Cardiac muscle cell (in vitro differentiated cells and primary cell): ENCODE measurements at regions not wholly inside any gene's neighbourhood (a gene's known extent, or its start where the extent isn't known, plus 50 kb on each side); places are given as distances from the start of the nearest gene placed in this dataset.

Experiments used
- DNase-seq, 2 donors: peaks; one replicate each; pipeline versions ENCODE4 v3.0.0 to v3.0.0-alpha.2; 2010 to 2017; ENCODE audit warnings: low read depth in 1 of 2, low spot score in 1 of 2
- H3K27ac ChIP-seq: fragments of 200-600 bp; sonication (generic); 2 replicates; pipeline ENCODE4 v1.5.1; 2016
- H3K27me3 ChIP-seq: fragments of 200-600 bp; sonication (generic); 2 replicates; pipeline ENCODE4 v1.6.0; 2016; ENCODE audit warnings: control low read depth
- H3K36me3 ChIP-seq: fragments of 200-600 bp; sonication (generic); 2 replicates; pipeline ENCODE4 v1.5.1; 2016; ENCODE audit warnings: control low read depth
- H3K4me1 ChIP-seq: fragments of 200-600 bp; sonication (generic); 2 replicates; pipeline ENCODE4 v1.8.1; 2017; ENCODE audit warnings: low read depth, mild to moderate bottlenecking, mixed run types
- H3K4me3 ChIP-seq: fragments of 200-600 bp; sonication (generic); 2 replicates; pipeline ENCODE4 v1.5.1; 2016; ENCODE audit warnings: mild to moderate bottlenecking
- H3K9me3 ChIP-seq: fragments of 200-600 bp; sonication (generic); 2 replicates; pipeline ENCODE4 v1.5.1; 2017; ENCODE audit warnings: low read depth, mild to moderate bottlenecking, control low read depth
- TF ChIP-seq, protein P1 (sequence below): IDR thresholded peaks from 2 replicates; pipeline ENCODE4 v1.5.1; 2012; ENCODE audit warnings: low read depth, mild to moderate bottlenecking, low read length

DNA sequence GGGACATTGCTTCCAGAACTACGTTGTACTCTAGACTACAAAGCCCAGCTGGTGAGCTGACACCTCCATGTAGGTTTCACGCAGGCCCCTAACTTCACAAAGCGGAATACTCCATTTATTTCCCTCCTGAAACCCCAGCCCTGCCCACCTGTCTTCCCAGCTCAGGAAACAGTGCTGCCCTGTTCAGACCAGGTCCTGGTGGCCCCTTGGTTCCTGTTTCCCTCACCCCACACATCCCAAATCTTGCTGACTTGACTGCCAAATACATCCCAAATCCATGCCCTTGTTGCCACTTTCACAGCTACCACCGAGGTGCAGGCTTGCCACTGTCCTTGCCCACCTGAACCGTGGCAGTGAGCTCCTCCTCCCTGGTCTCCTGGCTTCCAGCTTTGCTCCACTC lies 113.1 kb upstream of the PTPN1 start:
- Histone ChIP-seq H3K36me3 (no peaks in the 10 kb centered on the region), H3K27me3 (no peaks in the 10 kb centered on the region), H3K4me1 (peaks cover 34% of the 10 kb centered on the region), H3K27ac (peak overlapping the region; percentile 29), H3K4me3 (no peak overlapping the region), H3K9me3 (no peaks in the 10 kb centered on the region)
- TF ChIP-seq, protein P1, sequence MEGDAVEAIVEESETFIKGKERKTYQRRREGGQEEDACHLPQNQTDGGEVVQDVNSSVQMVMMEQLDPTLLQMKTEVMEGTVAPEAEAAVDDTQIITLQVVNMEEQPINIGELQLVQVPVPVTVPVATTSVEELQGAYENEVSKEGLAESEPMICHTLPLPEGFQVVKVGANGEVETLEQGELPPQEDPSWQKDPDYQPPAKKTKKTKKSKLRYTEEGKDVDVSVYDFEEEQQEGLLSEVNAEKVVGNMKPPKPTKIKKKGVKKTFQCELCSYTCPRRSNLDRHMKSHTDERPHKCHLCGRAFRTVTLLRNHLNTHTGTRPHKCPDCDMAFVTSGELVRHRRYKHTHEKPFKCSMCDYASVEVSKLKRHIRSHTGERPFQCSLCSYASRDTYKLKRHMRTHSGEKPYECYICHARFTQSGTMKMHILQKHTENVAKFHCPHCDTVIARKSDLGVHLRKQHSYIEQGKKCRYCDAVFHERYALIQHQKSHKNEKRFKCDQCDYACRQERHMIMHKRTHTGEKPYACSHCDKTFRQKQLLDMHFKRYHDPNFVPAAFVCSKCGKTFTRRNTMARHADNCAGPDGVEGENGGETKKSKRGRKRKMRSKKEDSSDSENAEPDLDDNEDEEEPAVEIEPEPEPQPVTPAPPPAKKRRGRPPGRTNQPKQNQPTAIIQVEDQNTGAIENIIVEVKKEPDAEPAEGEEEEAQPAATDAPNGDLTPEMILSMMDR = no peak
- DNase-seq = no peak

DNA sequence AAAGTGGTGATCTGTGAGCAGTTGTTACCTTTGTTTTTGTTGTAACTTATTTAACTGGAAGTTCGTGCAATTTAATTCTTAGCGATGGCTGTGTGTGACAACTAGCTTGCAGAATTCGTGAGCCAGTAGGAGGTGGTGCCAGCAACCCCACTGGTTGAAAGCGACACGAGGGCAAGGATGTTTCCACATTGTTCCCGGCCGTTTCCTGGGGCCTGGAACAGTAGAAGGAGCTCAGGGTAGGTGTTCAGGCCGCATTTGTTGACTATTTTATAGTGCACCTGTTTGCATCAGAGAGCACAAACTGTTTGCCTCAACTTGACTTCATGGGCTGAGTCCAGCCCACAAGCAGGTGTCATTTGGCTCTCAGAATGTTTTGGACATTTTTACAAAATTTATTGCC lies 112.1 kb upstream of the PTPN1 start:
- Histone ChIP-seq H3K9me3 (no peaks in the 10 kb centered on the region), H3K27me3 (no peaks in the 10 kb centered on the region), H3K36me3 (no peaks in the 10 kb centered on the region), H3K4me3 (no peak overlapping the region), H3K4me1 (peaks cover 34% of the 10 kb centered on the region), H3K27ac (peak overlapping the region; percentile 90)
- no peak for DNase-seq
- TF ChIP-seq, protein P1 = no peak

DNA sequence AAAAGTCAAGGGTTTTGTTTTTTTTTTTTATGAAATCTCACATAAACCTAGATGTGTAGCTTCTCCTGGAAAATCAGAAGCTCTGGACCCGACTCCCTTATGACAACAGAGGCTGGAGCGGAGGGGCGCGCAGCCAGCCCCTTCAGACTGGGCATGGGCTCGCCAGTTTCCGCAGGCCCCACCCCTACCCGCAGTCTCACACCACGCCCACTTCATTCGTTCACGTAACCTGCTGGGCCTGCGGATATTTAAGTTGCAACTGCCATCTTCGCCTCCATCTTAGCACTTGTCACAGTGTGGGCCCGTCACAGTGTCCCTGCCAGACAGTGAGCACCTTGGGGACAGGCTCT lies 111.7 kb upstream of the PTPN1 start:
- Histone ChIP-seq H3K4me3 (no peak overlapping the region), H3K27me3 (no peaks in the 10 kb centered on the region), H3K36me3 (no peaks in the 10 kb centered on the region), H3K27ac (peak overlapping the region; percentile 90), H3K9me3 (no peaks in the 10 kb centered on the region), H3K4me1 (peaks cover 34% of the 10 kb centered on the region)
- TF ChIP-seq, protein P1 = no peak
- DNase-seq = no peak

DNA sequence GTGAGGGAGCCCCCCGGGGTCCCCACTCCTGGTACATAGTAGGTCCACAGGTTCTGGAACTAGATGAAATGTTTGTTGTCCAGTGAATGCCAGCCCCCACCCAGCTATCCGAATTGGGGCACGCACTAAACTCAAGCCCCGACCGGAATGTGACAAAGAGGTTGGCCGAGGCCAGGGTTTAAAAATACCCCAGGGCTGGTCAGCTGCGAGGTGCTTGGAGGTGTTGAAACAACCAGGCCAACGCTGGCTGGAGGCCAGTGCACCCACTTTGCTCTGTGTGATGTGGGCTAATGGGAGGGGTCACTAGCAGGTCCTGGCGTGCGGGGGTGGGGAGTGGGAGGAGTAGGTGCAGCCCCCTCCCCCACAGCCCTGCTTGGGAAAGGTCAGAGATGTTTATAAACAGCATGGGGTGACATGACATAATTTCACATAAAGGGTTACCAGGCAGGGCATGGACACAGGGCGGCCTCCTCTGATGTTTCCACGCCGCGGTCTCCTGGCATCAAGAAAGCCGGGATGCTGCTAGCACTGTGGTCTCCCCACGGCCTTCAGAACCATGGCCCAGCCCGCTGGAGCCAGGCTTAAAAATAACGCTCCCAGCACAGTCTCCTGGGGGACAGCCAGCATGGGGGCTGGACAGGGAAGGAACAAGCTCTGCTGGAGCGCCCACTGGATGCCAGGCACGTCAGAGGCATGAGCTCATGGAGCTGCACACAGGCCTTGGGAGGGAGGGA lies 111.2 kb upstream of the PTPN1 start:
- Histone ChIP-seq H3K27me3 (no peaks in the 10 kb centered on the region), H3K27ac (peak overlapping the region; percentile 90), H3K36me3 (no peaks in the 10 kb centered on the region), H3K9me3 (no peaks in the 10 kb centered on the region), H3K4me1 (peaks cover 34% of the 10 kb centered on the region), H3K4me3 (no peak overlapping the region)
- DNase-seq = peak in 1 of 2 donors; percentile 88
- TF ChIP-seq, protein P1 = no peak

DNA sequence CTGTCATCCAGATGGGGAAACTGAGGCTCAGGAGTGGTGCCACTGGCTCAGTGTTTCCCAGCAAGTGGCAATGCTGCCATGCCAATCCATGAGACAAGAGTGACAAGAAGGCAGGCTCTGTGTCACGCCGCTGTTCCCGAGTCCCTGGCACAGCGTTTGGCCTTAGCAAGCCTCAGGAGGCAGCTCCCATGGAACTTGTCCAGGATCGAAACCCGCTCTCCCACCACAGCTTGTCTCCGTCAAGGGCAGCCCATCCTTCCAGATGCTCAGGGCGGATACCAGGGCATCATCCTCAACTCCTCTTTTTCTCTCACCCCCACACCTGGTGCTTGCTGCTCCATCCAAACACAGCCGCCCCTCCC lies 110.6 kb upstream of the PTPN1 start:
- Histone ChIP-seq H3K27me3 (no peaks in the 10 kb centered on the region), H3K4me1 (peaks cover 34% of the 10 kb centered on the region), H3K36me3 (no peaks in the 10 kb centered on the region), H3K4me3 (no peak overlapping the region), H3K9me3 (no peaks in the 10 kb centered on the region), H3K27ac (peak overlapping the region; percentile 90)
- TF ChIP-seq, protein P1 = no peak
- no peak for DNase-seq
